NCI-H1417 (cell line): ENCODE measurements at regions not wholly inside any gene's neighbourhood (a gene's known extent, or its start where the extent isn't known, plus 50 kb on each side); places are given as distances from the start of the nearest gene placed in this dataset.

Experiments
- DNase-seq, 3 experiments: peaks; one replicate each; lab custom pipeline; 2025; lab: John Stamatoyannopoulos, UW

DNA sequence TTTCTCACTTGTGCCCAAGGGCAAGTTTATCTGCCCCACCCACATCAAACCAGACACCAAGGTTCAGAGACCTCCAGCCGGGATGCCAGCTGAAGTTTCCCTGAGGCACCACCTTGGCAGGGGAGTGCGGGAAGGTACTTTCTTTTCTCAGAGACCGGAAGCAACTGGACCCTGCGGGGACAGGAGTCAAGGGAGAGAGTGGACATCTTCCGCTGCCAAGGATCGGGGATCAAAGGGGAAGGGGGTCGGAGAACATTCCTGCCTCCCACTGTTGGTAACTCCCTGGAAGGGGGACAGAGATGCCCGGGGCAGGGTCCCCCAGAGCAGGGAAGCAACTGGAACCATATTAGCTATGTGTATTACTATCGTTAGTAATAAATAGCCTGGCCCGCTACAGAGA lies 161.8 kb downstream of the DICER1 start:
- DNase-seq: no peak

DNA sequence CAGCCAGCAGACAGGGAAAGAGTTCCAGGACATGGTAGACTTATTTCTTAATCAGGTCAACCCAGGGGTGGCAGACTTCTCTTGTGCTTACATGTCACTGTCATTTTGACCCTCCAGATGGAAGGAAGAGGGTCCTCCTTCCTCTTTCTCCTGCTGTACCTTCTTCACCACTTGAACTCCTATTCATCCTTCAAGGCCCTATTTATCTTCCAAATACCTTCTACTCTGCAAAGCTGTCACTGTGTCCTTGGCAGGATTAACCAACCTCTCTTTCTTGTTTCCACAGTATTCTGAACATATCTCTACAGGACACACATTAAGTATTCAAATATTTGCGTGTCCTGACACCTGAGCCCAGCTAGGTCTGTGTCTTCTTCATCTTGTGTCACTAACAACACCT lies 163.1 kb downstream of the DICER1 start:
- no peak for DNase-seq

DNA sequence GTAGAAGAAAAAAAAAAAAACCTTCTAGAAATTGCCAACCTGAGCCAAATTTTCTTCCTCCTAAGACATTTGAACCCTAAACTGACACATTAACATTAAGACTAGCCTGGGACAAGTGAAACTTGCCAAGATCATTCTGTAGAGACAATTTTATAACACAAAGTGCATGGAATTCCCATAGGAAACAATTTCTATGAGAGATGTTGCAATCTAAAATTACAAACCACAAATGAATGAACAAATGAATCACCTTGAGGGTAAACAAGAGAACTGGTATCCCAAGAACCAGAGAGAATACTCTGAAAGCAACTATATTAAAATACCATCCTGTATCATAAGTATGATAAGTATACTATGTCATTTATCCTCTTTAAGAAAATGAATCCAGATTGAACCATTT lies 165.3 kb downstream of the DICER1 start:
- DNase-seq: no peak

DNA sequence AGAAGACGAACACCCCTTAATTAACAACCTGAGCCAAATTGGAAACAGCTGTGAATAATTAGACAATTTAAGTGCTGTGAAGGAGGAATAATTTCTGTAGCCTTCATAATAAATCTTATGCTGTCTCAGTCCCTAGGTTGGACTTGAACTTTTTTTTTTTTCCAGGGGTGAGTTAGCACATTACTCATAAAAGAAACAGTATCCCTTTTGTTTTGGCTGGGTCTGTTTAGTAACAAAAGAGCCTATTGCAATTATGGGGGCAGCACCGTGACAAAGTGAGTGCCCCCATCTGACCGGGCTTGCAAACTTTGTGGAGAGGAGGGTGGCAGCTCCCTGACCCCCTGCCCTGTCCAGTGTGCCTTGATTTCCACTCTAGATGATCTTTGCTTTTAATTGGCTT lies 167.4 kb downstream of the DICER1 start:
- peak in 1 of 3 experiments; percentile 61 for DNase-seq

DNA sequence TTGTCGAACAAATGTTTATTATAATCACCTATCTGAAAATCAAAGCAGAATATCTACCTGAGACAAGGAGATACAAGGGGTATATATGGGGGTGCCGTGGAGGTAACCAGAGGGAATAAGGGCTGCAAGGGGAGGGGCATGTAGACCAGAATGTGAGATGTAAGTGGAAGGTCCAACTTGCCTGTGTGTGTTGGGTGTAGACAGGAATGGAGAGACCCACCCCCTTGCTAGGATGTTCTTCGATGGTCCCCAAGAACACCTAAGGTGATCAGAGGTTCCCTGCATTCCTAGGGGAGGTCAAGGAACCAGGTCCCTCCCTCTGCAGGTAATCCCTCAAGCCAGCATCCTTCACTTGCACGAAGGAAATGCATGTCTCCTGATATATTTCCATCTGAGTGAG lies 167.9 kb downstream of the DICER1 start:
- no peak for DNase-seq

DNA sequence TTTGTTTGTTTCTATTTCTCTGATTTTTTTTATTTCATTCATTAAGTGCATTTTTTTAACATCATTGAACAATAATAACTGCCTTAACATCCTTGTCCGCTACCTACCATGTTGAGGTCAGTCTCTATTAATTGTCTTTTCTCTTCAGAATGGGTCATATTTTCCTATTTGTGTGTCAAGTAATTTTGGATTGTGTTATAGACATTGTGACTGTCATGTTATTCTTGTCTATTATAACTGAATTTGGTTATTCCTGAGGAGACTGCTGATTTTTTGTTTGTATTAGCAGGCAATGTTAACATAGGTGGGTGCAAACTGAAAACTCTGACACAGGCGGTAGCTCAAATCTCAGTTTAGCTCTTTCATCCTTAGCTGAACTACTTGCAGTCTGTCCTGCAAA lies 169.9 kb downstream of the DICER1 start:
- DNase-seq: no peak

DNA sequence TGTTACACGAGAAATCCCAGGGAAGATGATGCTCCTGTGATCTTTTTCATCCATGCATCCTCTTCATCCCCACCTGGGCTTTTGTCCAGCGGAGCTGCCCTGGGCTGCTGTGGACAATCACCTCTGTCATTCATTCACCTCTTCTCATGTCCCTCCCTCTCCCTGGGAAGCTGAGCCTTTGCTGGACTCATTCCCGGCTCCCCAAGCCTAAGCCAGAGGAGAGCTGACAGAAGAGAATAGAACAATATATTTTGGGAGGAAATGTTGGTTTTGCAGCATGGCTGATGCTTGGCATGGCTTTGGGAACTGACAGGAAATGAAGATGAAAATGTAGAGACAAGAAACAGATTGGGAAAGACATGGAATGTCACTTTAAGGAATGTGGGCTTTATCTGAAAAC lies 177.4 kb downstream of the DICER1 start:
- no peak for DNase-seq

DNA sequence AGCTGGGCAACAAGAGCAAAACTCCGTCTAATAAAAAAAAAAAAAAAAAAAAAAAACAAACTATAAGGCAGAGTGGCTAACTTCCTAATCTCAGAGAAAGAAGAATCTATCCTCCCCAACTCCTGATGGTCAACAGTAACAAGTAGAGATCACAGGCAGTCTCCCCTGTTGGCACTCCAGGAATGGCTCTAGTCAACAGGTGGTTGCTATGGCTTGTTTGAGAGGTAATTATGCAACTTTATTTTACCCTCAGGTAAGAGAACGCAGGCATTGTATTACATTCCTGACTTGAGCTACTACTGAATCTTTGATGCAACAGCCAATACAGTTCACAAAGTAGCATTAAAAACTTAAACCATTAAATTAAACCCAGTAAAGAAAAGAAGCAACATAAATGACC lies 180.3 kb downstream of the DICER1 start:
- peak in 2 of 3 experiments; percentile 7 to 14 for DNase-seq

DNA sequence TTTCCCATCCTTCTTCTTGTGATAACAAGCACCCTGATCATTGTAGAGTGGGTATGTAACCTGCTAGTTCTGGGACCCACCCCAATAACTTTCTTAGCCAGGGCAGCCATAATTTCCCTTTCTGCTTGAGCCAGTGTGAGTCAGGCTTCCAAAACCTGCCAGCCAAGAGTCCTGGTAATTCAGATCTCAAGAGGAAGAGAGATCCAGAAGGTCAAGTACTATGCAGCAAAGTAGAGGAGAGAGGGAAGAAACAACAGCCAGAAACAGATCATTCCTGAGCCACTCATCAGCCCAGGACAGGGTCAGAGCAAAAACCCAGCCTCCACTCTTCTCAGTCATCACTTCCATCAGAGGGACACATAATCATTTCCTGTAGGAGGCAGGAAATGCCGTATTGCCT lies 182.0 kb downstream of the DICER1 start:
- DNase-seq: no peak

DNA sequence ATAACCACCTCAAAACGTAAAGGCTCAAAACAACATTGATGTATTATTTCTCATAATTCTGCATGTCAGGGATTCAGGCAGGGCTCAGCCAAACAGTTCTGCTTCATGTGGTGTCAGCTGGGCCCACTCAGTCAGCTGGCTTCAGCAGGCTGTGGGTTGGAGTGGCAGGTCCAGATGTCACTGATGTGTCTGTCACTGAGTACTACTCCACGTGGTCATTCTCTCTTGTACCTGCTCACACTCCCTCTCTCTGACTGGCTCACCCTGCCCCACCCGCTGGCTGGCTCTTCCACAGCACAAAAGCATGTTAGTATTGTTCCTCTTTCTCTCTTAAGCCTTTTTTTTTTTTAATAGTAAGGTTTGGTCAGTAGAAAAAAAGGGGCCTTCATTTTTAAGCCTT lies 182.4 kb downstream of the DICER1 start:
- peak in 1 of 3 experiments; percentile 65 for DNase-seq

DNA sequence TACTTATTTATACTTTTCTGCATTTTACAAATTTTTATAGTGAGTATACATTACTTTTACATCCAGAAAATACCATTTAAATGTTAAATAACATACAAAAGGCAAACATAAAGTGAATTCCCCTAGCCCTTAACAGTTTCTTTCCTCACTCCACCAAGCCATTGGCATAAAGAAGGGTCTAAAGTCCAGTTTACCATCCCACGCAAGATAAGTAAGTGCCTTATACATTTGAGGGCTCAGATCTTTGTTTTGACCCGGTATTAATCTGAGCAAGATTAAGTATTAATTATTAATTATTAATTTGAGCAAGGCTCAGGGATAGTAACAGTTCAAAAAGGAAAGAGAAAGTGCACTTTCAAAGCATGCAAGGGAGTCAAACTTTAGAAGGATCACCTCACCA lies 182.9 kb downstream of the DICER1 start:
- DNase-seq: no peak

DNA sequence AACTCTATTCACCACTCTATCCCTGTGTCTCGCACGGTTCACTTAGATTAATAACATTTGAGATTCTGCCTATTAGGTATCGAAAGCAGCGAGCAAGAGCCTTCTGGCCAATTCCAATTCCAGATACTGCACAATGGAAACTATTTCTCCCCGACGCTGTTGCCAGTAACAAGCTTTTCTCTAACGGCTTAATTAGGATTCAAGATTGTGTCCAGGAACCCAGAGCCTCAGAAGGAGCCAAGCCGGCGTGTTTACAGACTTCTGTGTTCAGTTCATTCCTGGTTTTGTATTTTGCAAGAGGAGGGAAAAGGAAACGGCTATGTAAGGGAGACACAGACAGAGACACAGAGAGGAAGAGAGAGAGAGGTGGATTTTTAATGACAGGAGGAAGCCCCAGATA lies 185.6 kb downstream of the DICER1 start:
- no peak for DNase-seq

DNA sequence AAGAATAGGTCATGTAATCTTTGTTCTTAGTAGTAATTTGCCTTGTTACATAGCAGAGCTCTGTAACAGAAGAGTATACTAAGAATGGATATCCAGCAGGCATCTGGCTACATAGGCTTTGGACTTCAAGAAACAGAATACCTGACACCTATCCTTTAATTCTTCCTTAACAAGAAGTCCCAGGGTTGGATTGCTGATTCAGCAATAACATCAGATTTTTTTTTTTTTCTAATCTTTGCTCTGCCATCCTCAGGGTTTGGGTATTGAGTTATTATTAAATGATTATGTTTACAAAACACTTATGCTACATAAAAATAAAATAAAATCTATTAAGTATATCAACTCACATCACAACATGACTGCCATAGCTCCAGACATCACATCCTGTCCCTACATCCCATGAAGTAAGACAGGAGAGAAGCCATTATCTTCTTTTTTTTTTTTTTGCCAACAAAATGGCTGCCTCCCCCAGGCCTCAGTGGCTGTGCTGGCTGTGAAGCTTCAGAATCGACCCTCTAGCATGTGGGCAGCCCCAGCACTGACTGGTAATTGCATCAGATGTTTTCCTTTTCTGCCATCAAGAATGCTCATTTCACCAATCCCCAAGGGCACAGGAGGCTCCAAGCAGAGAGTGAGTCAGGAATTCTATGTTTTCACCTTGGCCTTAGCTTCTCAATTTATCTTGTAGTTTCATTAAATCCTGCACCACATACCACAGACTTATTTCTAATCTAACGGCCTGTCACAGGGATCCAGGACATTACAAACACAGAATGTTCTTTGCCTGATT lies 186.2 kb downstream of the DICER1 start:
- no peak for DNase-seq

DNA sequence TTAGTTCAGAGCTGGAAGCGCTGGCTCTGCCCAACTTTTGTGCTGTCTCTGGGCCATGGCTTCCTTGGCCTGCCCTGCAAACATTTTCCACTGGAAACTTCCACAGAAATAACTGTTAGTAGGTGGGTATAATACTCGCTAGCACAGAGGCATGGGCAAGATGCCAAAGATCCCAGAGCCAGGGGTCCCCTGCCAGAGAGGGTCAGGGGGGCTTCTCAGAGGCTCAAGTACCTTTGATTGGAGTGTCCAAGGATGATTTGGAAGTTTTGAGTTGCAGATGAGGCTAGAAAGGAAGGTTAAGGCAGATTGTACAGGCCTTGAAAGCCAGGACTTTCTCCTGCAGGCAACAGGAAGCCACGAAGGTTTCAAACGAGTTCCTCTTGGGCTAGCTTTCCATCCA lies 187.6 kb downstream of the DICER1 start:
- DNase-seq: no peak

DNA sequence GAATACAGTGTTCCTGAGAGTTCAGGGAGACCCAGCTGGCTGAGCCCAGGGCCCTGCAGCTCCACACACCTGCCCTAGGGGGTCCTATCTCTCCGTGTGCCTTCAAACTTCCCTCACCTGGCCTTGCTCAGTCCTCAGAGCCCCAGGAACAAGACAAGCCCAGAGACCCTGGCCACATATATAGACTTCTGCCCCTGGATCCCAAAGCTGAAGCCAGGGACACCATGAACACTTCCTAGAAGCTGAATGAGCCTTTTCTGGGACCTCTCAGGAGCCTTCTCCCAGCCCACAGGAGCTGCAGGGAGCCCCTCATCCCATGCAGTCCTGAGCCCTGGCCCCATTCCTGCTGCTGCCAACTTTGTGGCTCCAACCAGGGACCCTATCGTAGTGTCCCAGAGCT lies 190.5 kb downstream of the DICER1 start:
- no peak for DNase-seq

DNA sequence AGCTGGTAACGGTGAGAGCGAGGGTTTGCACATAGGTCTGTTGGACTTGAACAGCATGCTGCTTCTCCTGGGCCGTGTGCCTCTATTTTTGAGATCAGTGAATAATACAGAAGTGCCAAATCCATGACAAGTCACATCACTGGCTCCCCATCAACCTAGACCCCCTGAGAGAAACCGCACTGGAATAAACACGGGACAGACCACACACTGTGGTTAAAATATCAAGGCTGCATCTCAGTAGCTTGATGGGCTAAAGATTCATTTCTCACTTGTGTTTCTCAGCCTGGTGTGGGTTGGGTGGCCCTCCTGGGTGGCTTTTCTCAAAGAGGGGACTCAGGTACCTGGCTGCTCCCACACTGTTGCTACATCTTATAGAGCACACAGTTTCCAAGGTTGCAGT lies 191.0 kb downstream of the DICER1 start:
- DNase-seq: no peak

DNA sequence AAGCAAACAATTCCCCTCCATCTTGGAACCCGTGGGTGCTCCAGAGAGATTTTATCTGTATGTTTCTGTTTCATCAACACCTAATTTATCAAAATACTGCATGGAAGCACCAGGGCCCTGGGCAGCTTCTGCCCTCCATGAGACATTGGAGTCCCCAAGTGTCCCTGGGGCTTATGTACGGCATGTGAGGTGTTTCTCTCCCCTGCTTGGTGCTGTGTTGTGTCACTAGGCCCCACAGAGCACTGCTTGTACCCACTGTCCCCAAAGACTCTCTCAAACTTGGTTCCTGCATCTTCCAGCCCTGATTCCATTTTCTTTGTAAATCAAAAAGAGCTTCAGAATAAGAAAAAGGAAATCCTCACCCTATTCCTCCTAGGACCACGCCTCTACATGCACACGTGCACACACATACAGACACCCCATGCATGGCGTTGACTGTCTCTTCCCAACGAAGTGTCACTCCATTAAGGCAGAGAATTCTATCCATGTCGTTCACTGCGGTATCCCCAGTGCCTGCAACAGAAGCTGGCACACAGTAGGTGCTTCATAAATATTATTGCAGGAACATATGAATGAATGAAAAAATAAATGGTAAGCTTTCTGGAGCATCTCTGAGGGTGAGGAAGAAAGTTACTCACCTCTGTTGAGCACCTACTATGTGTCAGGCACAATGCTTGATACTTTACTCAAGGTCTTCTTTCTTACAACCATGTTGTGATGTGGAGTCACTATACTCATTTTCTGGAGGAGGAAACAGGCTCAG lies 191.6 kb downstream of the DICER1 start:
- no peak for DNase-seq

DNA sequence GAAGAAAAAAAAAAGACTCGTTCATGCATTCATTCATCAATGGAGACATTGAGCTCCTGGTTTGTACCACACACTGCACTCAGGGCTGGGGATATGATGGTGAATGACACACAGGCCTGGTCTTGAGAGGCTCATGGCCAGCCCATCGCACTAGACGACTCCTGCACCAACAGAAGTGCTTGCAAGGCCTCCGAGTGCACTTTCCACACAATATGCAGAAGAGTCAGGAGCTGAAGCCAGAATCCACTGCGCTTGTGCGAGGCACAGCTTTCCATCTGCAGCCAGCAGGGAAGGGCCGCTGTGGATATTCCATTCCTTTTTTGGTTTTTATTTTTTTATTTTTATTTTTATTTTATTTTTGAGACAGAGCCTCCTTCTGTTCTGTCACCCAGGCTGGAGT lies 192.4 kb downstream of the DICER1 start:
- DNase-seq: no peak

DNA sequence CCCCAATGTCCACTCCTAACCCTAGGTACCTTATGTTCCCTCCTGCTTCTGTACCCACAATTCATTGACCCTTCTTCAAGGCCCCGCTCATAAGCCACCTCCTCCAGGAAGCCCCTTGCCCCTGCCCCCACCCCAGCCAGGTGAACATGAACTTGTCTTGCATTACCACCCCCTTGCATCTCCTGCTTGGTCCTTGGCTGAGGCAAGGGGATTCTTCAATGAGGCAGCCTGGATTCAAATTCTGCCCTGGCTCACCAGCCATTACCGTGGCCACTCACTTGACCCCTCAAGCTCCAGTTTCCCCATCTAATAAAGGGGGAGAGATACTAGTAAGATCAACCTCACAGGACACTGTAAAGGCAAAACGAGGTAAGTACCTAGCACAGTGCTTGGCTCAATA lies 193.1 kb downstream of the DICER1 start:
- no peak for DNase-seq

DNA sequence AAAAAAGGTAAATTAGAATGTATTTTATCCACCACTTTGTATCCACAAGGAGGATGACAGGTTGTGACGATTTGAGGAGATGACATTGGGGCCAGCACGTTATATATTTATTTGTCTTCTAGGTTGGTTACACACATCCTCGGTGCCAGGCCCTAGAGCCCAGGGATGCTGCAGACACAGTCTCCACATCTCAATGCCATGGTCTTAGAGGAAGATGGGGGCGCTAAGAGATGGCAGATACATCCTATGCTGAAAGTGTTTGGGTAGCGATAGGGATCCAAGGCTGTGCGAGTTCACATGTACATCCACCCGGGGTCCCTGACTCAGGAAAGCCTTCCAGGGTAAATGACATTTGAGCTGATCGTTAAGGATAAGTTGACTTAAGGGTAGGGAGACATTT lies 193.1 kb upstream of the GSC start:
- DNase-seq: no peak

DNA sequence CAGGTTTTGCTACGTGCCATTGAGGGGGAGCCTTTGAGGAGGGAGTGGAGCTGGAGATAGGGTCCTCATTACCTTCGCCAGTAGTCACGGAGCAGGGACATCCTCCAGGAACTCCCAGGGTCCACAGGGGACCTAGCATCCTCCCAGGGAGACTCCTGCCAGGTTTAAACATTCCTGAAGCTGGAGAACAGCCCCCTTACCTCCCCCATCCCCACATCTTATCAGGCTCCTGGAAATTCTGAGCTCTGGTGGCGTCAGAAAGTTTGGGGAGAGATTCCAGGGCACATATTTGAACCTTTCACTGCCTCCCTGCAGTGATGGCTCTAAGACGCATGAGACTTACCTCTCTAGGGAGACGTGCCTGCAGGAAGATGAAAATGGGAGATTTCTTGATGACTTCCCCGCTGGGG lies 192.3 kb upstream of the GSC start:
- no peak for DNase-seq

DNA sequence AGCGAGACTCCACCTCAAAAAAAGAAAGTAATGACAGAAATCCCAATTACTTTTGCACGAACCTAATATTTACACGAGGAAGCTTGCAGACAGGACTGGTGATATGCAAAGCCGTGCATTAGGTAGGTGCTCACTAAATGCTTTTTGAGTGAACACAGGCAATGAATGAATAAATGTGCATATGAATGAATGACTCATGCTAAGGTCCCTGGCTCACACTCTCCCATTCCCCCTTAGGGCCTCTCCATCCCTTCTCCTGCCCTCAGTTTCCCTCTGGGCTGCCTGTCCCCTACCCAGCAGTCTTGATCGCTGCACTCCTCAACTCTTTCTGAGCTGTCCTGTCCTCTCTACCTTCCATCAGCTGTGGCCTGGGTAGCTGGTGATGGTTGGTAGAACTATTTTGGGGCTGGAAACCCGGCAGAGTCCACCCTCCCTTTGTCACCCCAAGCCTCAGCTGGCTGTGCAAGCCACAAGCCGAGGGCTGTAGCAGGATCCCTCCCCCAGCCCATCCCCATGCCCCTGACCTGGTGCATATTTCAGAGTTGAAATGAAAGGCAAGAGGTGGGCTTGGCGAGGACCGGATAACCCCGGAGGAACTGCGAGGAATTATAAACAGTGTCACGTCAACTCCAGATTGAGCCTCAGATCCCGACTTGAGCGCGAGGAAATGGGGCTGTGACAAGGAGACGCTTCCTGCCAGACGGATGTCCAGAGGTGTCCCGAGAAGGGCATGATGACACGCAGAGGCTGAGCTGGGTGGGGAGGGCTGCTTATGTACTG lies 191.7 kb upstream of the GSC start:
- no peak for DNase-seq
